ENCODE measurements at regions not wholly inside any gene's neighbourhood (a gene's known extent, or its start where the extent isn't known, plus 50 kb on each side); places are given as distances from the start of the nearest gene placed in this dataset.

- H3K4me3 ChIP-seq = no peak overlapping the region
- no peak overlapping the region for H3K27ac ChIP-seq
- no peaks in the 10 kb centered on the region for H3K9me3 ChIP-seq
- intact Hi-C loops (cut with DNase I) = no loop called here
- WGBS, 3 donors = 70 to 79% (median 79%) methylated on average over 8 of the region's 8 CpGs
- ATAC-seq (no peak), DNase-seq (peak in 1 of 2 donors; percentile 26)
- H3K36me3 ChIP-seq (ENCODE audit: insufficient read depth in 1 of 2, low read depth in 1 of 2) = no peaks in the 10 kb centered on the region
- TF ChIP-seq CTCF (IDR thresholded peaks at IDR 0.05) = no peak
- peaks cover 0 to 21% (median 4%) of the 10 kb centered on the region in 3 donors for H3K27me3 ChIP-seq (ENCODE audit: insufficient read depth in 3 of 3, low read length in 2 of 3)
- H3K4me1 ChIP-seq = peaks cover 3% of the 10 kb centered on the region
These were observed 85.8 kb upstream of the IER5L start for GRCh38 chr9:129263836-129264235.

- H3K4me1 ChIP-seq = peaks cover 8% of the 10 kb centered on the region
- intact Hi-C loops (cut with DNase I) = no loop called here
- 79 to 89% (median 82%) methylated on average over 7 to 9 of the region's 9 CpGs for WGBS, 3 donors
- ATAC-seq (no peak), DNase-seq (peak in 1 of 2 donors; percentile 8)
- H3K27me3 ChIP-seq (ENCODE audit: insufficient read depth in 3 of 3, low read length in 2 of 3) = peaks cover 0 to 26% (median 4%) of the 10 kb centered on the region in 3 donors
- H3K36me3 ChIP-seq (ENCODE audit: insufficient read depth in 1 of 2, low read depth in 1 of 2) = no peaks in the 10 kb centered on the region
- peak overlapping the region; percentile 46 for H3K27ac ChIP-seq
- no peaks in the 10 kb centered on the region for H3K9me3 ChIP-seq
- TF ChIP-seq CTCF (IDR thresholded peaks at IDR 0.05) = no peak
- no peak overlapping the region for H3K4me3 ChIP-seq
These were observed 84.2 kb upstream of the IER5L start for GRCh38 chr9:129262261-129262660.

GRCh38 chr9:129259375-129259774 lies 81.3 kb upstream of the IER5L start:
- H3K27ac ChIP-seq = no peak overlapping the region
- TF ChIP-seq CTCF (IDR thresholded peaks at IDR 0.05) = no peak
- peaks cover 9% of the 10 kb centered on the region for H3K4me1 ChIP-seq
- peaks cover 0 to 26% (median 4%) of the 10 kb centered on the region in 3 donors for H3K27me3 ChIP-seq (ENCODE audit: insufficient read depth in 3 of 3, low read length in 2 of 3)
- H3K9me3 ChIP-seq = no peaks in the 10 kb centered on the region
- H3K36me3 ChIP-seq (ENCODE audit: insufficient read depth in 1 of 2, low read depth in 1 of 2) = no peaks in the 10 kb centered on the region
- 58 to 68% (median 63%) methylated on average over 7 of the region's 7 CpGs for WGBS, 3 donors
- intact Hi-C loops (cut with DNase I) = loop anchor here in 1 of 2 donors (5.0 kb wide), 1 partner anchor 122 kb away; no protein-coding TSS in a partner anchor
- no peak for ATAC-seq
- DNase-seq = no peak
- H3K4me3 ChIP-seq = no peak overlapping the region

GRCh38 chr9:129258823-129259301 lies 80.8 kb upstream of the IER5L start:
- H3K36me3 ChIP-seq (ENCODE audit: insufficient read depth in 1 of 2, low read depth in 1 of 2) = no peaks in the 10 kb centered on the region
- TF ChIP-seq CTCF (IDR thresholded peaks at IDR 0.05) = no peak
- ATAC-seq = no peak
- H3K27me3 ChIP-seq (ENCODE audit: insufficient read depth in 3 of 3, low read length in 2 of 3) = peaks cover 0 to 26% (median 4%) of the 10 kb centered on the region in 3 donors
- DNase-seq = peak in 1 of 2 donors; percentile 48
- no peak overlapping the region for H3K27ac ChIP-seq
- intact Hi-C loops (cut with DNase I) = loop anchor here in 1 of 2 donors (5.0 kb wide), 1 partner anchor 122 kb away; no protein-coding TSS in a partner anchor
- 21 to 25% (median 24%) methylated on average over 17 to 18 of the region's 18 CpGs for WGBS, 3 donors
- peaks cover 15% of the 10 kb centered on the region for H3K4me1 ChIP-seq
- H3K4me3 ChIP-seq = peak overlapping the region; percentile 39
- no peaks in the 10 kb centered on the region for H3K9me3 ChIP-seq

All from psoas muscle (tissue), 7 donors.